Duodenal mucosa (tissue), 2 donors: ENCODE measurements at regions not wholly inside any gene's neighbourhood (a gene's known extent, or its start where the extent isn't known, plus 50 kb on each side); places are given as distances from the start of the nearest gene placed in this dataset.
"Not testable (repeated sequence)": the region's sequence is repeated elsewhere in the genome, so short reads cannot be mapped to it uniquely, and the experiment has no call there.

ENCODE experiments used
- H3K27ac ChIP-seq: one replicate; pipeline ENCODE4 v1.7.0; 2013; ENCODE audit warnings: low read depth, low read length
- H3K27me3 ChIP-seq, 2 donors: one replicate each; pipeline ENCODE4 v1.7.0; 2013; ENCODE audit warnings: low read length in 2 of 2, control low read depth in 1 of 2; ENCODE audit not compliant: insufficient read depth in 2 of 2, control insufficient read depth in 1 of 2
- H3K36me3 ChIP-seq, 2 donors: one replicate each; pipeline ENCODE4 v1.7.0; 2013; ENCODE audit warnings: low read length in 2 of 2, control low read depth in 1 of 2; ENCODE audit not compliant: insufficient read depth in 2 of 2, control insufficient read depth in 1 of 2
- H3K4me1 ChIP-seq, 2 donors: one replicate each; pipeline ENCODE4 v1.7.0; 2013; ENCODE audit warnings: low read length in 2 of 2, control low read depth in 1 of 2; ENCODE audit not compliant: insufficient read depth in 2 of 2, control insufficient read depth in 1 of 2
- H3K4me3 ChIP-seq, 2 donors: one replicate each; pipeline ENCODE4 v1.7.0; 2013; ENCODE audit warnings: low read length in 2 of 2, low read depth in 1 of 2
- H3K9ac ChIP-seq, 2 donors: one replicate each; pipeline ENCODE4 v1.7.0; 2013; ENCODE audit warnings: low read length in 2 of 2, low read depth in 1 of 2
- H3K9me3 ChIP-seq, 2 donors: one replicate each; pipeline ENCODE4 v1.7.0; 2013; ENCODE audit warnings: low read length in 2 of 2, control low read depth in 1 of 2; ENCODE audit not compliant: control insufficient read depth in 1 of 2

DNA sequence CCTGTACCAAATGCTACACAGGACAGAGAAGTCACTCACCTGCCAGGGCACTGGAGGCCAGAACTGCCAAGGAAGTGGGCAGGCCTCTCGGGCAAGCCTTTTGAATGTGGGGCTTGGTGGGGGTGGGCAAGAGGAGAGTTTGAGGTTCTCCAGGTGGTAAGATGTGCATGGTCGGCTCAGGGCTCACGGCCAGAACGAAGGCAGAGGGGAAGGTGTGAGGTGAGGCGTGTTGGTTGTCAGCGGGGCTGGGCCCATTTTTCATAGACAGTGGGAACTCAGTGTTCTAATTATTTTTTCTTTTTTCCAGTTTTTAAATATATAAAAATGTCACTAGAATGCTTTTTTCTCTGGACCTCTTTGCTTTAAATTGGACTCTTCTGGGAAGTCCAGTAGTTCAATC lies 145.8 kb downstream of the BCL2L11 start:
- H3K4me1 ChIP-seq, H3K27me3 ChIP-seq, H3K9ac ChIP-seq, H3K27ac ChIP-seq, H3K9me3 ChIP-seq, H3K36me3 ChIP-seq, H3K4me3 ChIP-seq: not testable (repeated sequence)

GRCh38 chr2:111267038-111267437 lies 146.3 kb downstream of the BCL2L11 start:
- H3K4me1 ChIP-seq, H3K9me3 ChIP-seq, H3K36me3 ChIP-seq, H3K9ac ChIP-seq, H3K27ac ChIP-seq, H3K27me3 ChIP-seq, H3K4me3 ChIP-seq: not testable (repeated sequence)

DNA sequence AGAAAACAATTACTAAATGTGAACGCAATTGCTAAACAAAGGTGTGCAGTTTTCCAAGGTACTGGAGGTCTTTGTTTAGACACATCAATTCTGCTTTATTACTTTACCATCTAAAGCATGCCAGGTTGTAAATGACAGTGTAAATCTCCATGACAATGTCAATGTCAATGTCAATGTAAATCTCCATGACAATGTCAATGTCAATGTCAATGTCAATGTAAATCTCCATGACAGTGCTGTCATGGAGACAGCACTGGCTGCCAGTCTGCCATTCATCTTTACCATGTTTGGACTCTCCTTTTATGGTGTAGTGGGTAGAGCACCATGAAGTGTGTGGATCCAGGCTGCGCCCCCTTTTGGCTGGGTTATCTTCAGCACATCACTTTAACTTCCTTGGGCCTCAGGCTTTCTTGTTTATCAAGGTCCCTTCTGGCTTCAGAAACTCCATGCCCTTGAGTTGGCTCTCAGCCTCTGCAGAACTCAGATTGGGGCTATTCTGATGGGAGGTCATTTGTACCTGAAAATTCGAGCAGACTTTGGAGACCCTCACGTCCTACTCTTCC lies 149.1 kb downstream of the BCL2L11 start:
- H3K27ac ChIP-seq, H3K4me1 ChIP-seq, H3K27me3 ChIP-seq, H3K9me3 ChIP-seq, H3K9ac ChIP-seq, H3K4me3 ChIP-seq, H3K36me3 ChIP-seq: not testable (repeated sequence)

- not testable (repeated sequence) for H3K9ac ChIP-seq, H3K27me3 ChIP-seq, H3K27ac ChIP-seq, H3K36me3 ChIP-seq, H3K4me1 ChIP-seq, H3K9me3 ChIP-seq, H3K4me3 ChIP-seq
Observed at GRCh38 chr2:111270569-111270968, 149.9 kb downstream of the BCL2L11 start.

- H3K4me1 ChIP-seq: not testable (repeated sequence)
Observed at GRCh38 chr2:111271647-111272304, 151.1 kb downstream of the BCL2L11 start.

GRCh38 chr2:111273007-111273406 lies 152.3 kb downstream of the BCL2L11 start:
- not testable (repeated sequence) for H3K9ac ChIP-seq, H3K4me3 ChIP-seq, H3K27ac ChIP-seq, H3K27me3 ChIP-seq, H3K4me1 ChIP-seq, H3K36me3 ChIP-seq, H3K9me3 ChIP-seq

More at GRCh38 chr2:111271647-111272304, 151.1 kb downstream of the BCL2L11 start:
- not testable (repeated sequence) for H3K9me3 ChIP-seq, H3K27ac ChIP-seq, H3K4me3 ChIP-seq, H3K27me3 ChIP-seq, H3K36me3 ChIP-seq, H3K9ac ChIP-seq

DNA sequence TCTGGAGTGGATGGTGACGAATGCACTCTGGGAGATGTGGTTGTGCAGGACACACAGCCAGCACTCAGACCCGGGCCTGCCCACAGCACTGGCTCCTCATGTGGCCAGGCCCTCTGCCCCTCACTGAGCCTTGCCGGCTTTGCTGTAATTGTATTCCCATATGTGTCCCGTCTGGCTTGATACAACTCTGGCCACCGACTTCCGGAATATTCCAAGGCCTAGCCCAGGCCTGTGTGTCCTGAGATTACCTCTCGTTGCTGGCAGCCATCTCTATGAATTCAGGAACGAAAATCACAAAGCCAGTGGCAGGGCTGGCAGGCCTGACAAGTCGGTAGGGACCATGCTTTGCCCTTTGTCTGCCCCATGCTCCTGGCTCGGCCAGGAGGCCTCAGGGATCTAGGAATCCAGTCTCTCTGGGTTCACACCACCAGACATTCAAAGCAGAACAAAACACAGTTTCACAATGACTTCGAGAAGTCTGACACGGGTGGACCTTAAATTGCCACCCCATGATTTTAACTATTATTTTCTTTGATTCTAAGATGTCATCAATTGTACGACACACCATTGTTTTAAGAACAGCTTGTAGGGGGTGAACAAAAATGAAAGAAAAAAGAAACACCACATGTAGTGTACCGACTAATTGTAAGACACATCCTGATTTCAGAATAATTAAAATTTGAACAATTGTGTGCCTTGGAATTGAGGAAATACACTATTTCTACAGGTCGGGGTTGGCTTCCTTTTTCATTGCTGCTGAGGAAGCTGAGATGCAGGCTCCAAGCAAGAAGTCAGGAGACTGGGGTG lies 154.5 kb downstream of the BCL2L11 start:
- H3K36me3 ChIP-seq, H3K27me3 ChIP-seq, H3K4me3 ChIP-seq, H3K9ac ChIP-seq, H3K9me3 ChIP-seq, H3K27ac ChIP-seq, H3K4me1 ChIP-seq: not testable (repeated sequence)

DNA sequence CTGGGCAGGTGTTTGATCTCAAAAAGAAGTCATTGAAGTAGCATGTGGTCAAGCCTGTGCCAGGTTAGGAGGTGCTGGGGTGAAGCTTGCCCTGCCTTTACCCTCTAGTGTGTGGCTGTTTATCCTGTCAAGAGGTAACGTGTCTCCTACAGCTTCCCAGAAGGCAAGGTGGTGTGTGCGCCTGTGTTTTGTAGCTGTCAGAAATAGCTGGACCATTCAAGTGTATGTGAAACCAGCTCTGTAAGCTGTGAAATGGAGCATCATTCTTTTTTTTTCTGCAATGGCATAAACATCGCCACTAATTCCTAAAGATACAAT lies 155.1 kb downstream of the BCL2L11 start:
- H3K4me1 ChIP-seq, H3K9me3 ChIP-seq, H3K36me3 ChIP-seq, H3K27ac ChIP-seq, H3K27me3 ChIP-seq, H3K9ac ChIP-seq, H3K4me3 ChIP-seq: not testable (repeated sequence)

DNA sequence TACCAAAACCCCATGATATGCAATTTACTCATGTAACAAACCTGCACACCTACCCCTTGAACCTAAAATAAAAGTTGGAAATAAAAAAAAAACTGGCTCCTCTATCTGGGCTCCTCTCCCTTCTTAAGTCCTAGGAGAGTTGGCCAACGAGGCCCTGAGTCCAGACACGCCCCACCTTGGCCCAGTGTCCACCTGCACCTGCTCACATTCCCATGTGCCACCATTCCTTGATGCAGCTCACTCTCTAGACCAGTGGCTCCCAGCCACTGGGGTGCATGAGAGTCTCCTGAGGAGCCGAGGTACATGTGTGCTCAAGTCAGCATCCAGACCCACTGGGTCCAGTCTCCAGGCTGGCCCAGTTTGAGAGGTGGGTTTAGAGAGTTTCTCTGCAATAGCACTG lies 157.4 kb downstream of the BCL2L11 start:
- not testable (repeated sequence) for H3K9me3 ChIP-seq, H3K27me3 ChIP-seq, H3K9ac ChIP-seq, H3K27ac ChIP-seq, H3K4me3 ChIP-seq, H3K4me1 ChIP-seq, H3K36me3 ChIP-seq

DNA sequence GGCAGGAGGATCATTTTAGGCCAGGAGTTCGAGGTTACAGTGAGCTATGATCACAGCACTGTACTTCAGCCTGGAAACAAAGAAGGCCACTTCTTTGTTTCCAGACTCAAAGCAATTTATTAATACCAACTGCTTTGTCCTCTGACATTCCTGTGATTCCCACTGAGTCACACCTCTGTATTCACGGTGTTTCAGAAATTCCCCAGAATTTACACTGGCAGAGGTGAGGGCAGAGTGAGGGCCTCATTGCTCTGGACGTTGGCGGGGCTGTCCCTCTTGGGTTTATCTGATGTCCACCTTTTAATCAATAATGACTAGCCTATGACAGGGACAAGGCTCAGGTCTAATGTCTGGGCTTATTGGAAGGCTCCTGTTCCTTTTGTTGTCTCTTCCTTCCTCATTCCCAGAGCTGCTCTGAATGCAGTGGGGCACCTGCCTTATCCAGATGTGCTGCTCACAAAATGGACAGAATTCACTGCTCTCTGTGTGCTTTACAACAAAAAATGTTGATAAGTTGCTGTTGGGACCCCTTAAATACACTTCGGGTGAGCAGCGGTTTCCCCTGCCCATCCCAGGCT lies 160.1 kb downstream of the BCL2L11 start:
- H3K4me3 ChIP-seq: not testable (repeated sequence)

More for the DNA sequence above, 160.1 kb downstream of the BCL2L11 start:
- H3K4me1 ChIP-seq, H3K27ac ChIP-seq, H3K9me3 ChIP-seq, H3K36me3 ChIP-seq, H3K27me3 ChIP-seq, H3K9ac ChIP-seq: not testable (repeated sequence)
